ENCODE measurements at regions not wholly inside any gene's neighbourhood (a gene's known extent, or its start where the extent isn't known, plus 50 kb on each side); places are given as distances from the start of the nearest gene placed in this dataset.

GRCh38 chr3:191741847-191742350 lies 280.9 kb downstream of the PYDC2 start:
- peak; percentile 51 for DNase-seq (ENCODE audit: low read depth)

- no peak for DNase-seq (ENCODE audit: low read depth)
Measured at GRCh38 chr3:191743283-191743682, 282.3 kb downstream of the PYDC2 start.

- DNase-seq (ENCODE audit: low read depth) = no peak
Measured at GRCh38 chr3:191750618-191751017, 289.7 kb downstream of the PYDC2 start.

GRCh38 chr3:191753196-191753595 lies 292.2 kb downstream of the PYDC2 start:
- peak; percentile 83 for DNase-seq (ENCODE audit: low read depth)

- peak; percentile 32 for DNase-seq (ENCODE audit: low read depth)
Measured at GRCh38 chr3:191761906-191762305, 300.9 kb downstream of the PYDC2 start.

GRCh38 chr3:191762323-191762960 lies 301.5 kb downstream of the PYDC2 start:
- DNase-seq (ENCODE audit: low read depth) = peak; percentile 93

GRCh38 chr3:191768421-191768820 lies 307.5 kb downstream of the PYDC2 start:
- no peak for DNase-seq (ENCODE audit: low read depth)

GRCh38 chr3:191770541-191770940 lies 309.6 kb downstream of the PYDC2 start:
- no peak for DNase-seq (ENCODE audit: low read depth)

- peak; percentile 99 for DNase-seq (ENCODE audit: low read depth)
Measured at GRCh38 chr3:191774485-191774884, 313.5 kb downstream of the PYDC2 start.

GRCh38 chr3:191775451-191776233 lies 314.7 kb downstream of the PYDC2 start:
- DNase-seq (ENCODE audit: low read depth) = peak; percentile 96

- no peak for DNase-seq (ENCODE audit: low read depth)
Measured at GRCh38 chr3:191781044-191781443, 320.1 kb downstream of the PYDC2 start.

GRCh38 chr3:191783024-191783423 lies 322.1 kb downstream of the PYDC2 start:
- DNase-seq (ENCODE audit: low read depth) = no peak

- DNase-seq (ENCODE audit: low read depth) = no peak
Measured at GRCh38 chr3:191790934-191791333, 330.0 kb downstream of the PYDC2 start.

GRCh38 chr3:191792580-191792979 lies 331.6 kb downstream of the PYDC2 start:
- DNase-seq (ENCODE audit: low read depth) = peak; percentile 58

GRCh38 chr3:191795196-191795595 lies 334.2 kb downstream of the PYDC2 start:
- peak; percentile 46 for DNase-seq (ENCODE audit: low read depth)

GRCh38 chr3:191797271-191797670 lies 336.3 kb downstream of the PYDC2 start:
- no peak for DNase-seq (ENCODE audit: low read depth)

- no peak for DNase-seq (ENCODE audit: low read depth)
Measured at GRCh38 chr3:191802671-191803070, 341.7 kb downstream of the PYDC2 start.

- no peak for DNase-seq (ENCODE audit: low read depth)
Measured at GRCh38 chr3:191804935-191805334, 344.0 kb downstream of the PYDC2 start.

GRCh38 chr3:191808073-191808472 lies 347.1 kb downstream of the PYDC2 start:
- no peak for DNase-seq (ENCODE audit: low read depth)

GRCh38 chr3:191809326-191809949 lies 348.5 kb downstream of the PYDC2 start:
- no peak for DNase-seq (ENCODE audit: low read depth)

- peak; percentile 18 for DNase-seq (ENCODE audit: low read depth)
Measured at GRCh38 chr3:191813245-191813644, 352.3 kb downstream of the PYDC2 start.

GRCh38 chr3:191848818-191849217 lies 387.9 kb downstream of the PYDC2 start:
- no peak for DNase-seq (ENCODE audit: low read depth)

- no peak for DNase-seq (ENCODE audit: low read depth)
Measured at GRCh38 chr3:191859531-191859930, 398.6 kb downstream of the PYDC2 start.

Measured in M059J (cell line).